NCI-H2029 treated with DMSO at 0.1 percent for 48 hours (cell line): ENCODE measurements at regions not wholly inside any gene's neighbourhood (a gene's known extent, or its start where the extent isn't known, plus 50 kb on each side); places are given as distances from the start of the nearest gene placed in this dataset.
"Not testable (repeated sequence)": the region's sequence is repeated elsewhere in the genome, so short reads cannot be mapped to it uniquely, and the experiment has no call there.

ENCODE experiments used
- DNase-seq: peaks from one replicate; lab custom pipeline; 2025; lab: John Stamatoyannopoulos, UW

- DNase-seq: no peak
Measured at GRCh38 chr4:178165251-178165950, 723.2 kb upstream of the AGA start.

GRCh38 chr4:178165951-178166308 is 723.7 kb upstream of the AGA start:
- no peak for DNase-seq

- no peak for DNase-seq
Measured at GRCh38 chr4:178173771-178174170, 731.5 kb upstream of the AGA start.

GRCh38 chr4:178174756-178175155 is 732.5 kb upstream of the AGA start:
- DNase-seq: no peak

- DNase-seq: no peak
Measured at GRCh38 chr4:178185517-178185916, 743.3 kb upstream of the AGA start.

GRCh38 chr4:178192611-178193010 is 750.4 kb upstream of the AGA start:
- no peak for DNase-seq

GRCh38 chr4:178196751-178197374 is 754.6 kb upstream of the AGA start:
- no peak for DNase-seq

- no peak for DNase-seq
Measured at GRCh38 chr4:178198691-178199090, 756.5 kb upstream of the AGA start.

GRCh38 chr4:178202422-178202821 is 760.2 kb upstream of the AGA start:
- DNase-seq: no peak

- no peak for DNase-seq
Measured at GRCh38 chr4:178205826-178206225, 763.6 kb upstream of the AGA start.

GRCh38 chr4:178215309-178215708 is 773.1 kb upstream of the AGA start:
- no peak for DNase-seq

GRCh38 chr4:178215763-178216162 is 773.5 kb upstream of the AGA start:
- DNase-seq: no peak

GRCh38 chr4:178226421-178226820 is 784.2 kb upstream of the AGA start:
- not testable (repeated sequence) for DNase-seq

- DNase-seq: no peak
Measured at GRCh38 chr4:178233906-178234305, 791.7 kb upstream of the AGA start.

- no peak for DNase-seq
Measured at GRCh38 chr4:178240891-178241290, 798.7 kb upstream of the AGA start.

GRCh38 chr4:178241601-178242118 is 799.4 kb upstream of the AGA start:
- DNase-seq: no peak

- DNase-seq: no peak
Measured at GRCh38 chr4:178242655-178243054, 800.4 kb upstream of the AGA start.

- DNase-seq: no peak
Measured at GRCh38 chr4:178244785-178245184, 802.5 kb upstream of the AGA start.

- DNase-seq: no peak
Measured at GRCh38 chr4:178255172-178255571, 812.9 kb upstream of the AGA start.

GRCh38 chr4:178258603-178259002 is 816.4 kb upstream of the AGA start:
- DNase-seq: no peak

GRCh38 chr4:178259566-178259965 is 817.3 kb upstream of the AGA start:
- no peak for DNase-seq

GRCh38 chr4:178264001-178264400 is 821.8 kb upstream of the AGA start:
- DNase-seq: no peak

- DNase-seq: no peak
Measured at GRCh38 chr4:178271386-178271785, 829.1 kb upstream of the AGA start.

- no peak for DNase-seq
Measured at GRCh38 chr4:178273168-178273567, 830.9 kb upstream of the AGA start.
